K562 (cell line): ENCODE measurements at regions not wholly inside any gene's neighbourhood (a gene's known extent, or its start where the extent isn't known, plus 50 kb on each side); places are given as distances from the start of the nearest gene placed in this dataset.

Experiments used
- TCF7 ChIP-seq: sonication (generic); IDR thresholded peaks from 2 replicates; pipeline ENCODE4 v1.6.1; 2016; ENCODE audit warnings: antibody characterized with exemption, borderline replicate concordance
- TF ChIP-seq, protein P1 (sequence below): sonication (generic); formaldehyde crosslinking; IDR thresholded peaks from 2 replicates; pipeline ENCODE4 v1.9.0; 2022; ENCODE audit warnings: mild to moderate bottlenecking, missing genetic modification reagents
- TF ChIP-seq, protein P2 (sequence below): sonication (generic); formaldehyde crosslinking; IDR thresholded peaks from 2 replicates; pipeline ENCODE4 v1.8.0; 2023; ENCODE audit warnings: missing genetic modification reagents, mild to moderate bottlenecking, borderline replicate concordance
- TF ChIP-seq, protein P3 (sequence below): sonication (generic); formaldehyde crosslinking; IDR thresholded peaks from 2 replicates; pipeline ENCODE4 v1.8.1; 2022; ENCODE audit warnings: missing genetic modification reagents

DNA sequence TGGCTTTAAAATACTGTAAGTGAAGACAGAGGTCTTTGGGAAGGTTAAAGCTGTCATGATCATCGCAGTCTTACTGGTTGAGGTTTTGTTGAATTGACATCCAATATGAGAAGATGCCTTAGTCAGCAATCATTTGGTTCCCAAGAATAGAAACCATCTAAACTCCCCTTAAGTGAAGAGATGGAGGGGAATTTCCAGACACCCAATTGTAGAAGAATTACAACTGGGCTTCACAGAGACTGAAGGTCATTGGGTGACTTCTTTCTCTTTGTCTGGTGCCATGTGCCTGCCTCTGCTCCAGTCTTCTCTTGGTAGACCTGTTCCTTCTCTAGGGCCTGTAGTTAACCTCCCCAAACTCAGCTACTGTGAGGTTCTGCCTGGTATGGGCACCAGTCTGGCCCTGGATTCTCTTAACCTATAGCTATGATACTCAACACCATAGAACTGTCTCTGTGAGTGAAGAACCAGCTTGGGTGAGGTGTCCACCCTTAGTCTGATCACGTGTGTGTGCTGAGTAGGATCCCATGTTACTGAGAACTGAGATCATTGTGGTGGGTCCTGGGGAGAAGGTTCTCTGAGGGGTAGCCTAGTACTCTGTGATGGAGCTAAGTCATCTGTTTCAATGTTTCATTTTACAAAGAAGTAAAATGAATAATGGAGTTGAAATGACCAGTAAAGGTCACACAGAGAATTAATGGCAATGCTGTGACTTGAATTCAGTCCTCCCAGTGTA is 182.5 kb downstream of the CSNK2A3 start:
- no peak for TF ChIP-seq TCF7
- TF ChIP-seq, protein P1, sequence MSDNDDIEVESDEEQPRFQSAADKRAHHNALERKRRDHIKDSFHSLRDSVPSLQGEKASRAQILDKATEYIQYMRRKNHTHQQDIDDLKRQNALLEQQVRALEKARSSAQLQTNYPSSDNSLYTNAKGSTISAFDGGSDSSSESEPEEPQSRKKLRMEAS (CRISPR knock-in tag): no peak
- TF ChIP-seq, protein P2, sequence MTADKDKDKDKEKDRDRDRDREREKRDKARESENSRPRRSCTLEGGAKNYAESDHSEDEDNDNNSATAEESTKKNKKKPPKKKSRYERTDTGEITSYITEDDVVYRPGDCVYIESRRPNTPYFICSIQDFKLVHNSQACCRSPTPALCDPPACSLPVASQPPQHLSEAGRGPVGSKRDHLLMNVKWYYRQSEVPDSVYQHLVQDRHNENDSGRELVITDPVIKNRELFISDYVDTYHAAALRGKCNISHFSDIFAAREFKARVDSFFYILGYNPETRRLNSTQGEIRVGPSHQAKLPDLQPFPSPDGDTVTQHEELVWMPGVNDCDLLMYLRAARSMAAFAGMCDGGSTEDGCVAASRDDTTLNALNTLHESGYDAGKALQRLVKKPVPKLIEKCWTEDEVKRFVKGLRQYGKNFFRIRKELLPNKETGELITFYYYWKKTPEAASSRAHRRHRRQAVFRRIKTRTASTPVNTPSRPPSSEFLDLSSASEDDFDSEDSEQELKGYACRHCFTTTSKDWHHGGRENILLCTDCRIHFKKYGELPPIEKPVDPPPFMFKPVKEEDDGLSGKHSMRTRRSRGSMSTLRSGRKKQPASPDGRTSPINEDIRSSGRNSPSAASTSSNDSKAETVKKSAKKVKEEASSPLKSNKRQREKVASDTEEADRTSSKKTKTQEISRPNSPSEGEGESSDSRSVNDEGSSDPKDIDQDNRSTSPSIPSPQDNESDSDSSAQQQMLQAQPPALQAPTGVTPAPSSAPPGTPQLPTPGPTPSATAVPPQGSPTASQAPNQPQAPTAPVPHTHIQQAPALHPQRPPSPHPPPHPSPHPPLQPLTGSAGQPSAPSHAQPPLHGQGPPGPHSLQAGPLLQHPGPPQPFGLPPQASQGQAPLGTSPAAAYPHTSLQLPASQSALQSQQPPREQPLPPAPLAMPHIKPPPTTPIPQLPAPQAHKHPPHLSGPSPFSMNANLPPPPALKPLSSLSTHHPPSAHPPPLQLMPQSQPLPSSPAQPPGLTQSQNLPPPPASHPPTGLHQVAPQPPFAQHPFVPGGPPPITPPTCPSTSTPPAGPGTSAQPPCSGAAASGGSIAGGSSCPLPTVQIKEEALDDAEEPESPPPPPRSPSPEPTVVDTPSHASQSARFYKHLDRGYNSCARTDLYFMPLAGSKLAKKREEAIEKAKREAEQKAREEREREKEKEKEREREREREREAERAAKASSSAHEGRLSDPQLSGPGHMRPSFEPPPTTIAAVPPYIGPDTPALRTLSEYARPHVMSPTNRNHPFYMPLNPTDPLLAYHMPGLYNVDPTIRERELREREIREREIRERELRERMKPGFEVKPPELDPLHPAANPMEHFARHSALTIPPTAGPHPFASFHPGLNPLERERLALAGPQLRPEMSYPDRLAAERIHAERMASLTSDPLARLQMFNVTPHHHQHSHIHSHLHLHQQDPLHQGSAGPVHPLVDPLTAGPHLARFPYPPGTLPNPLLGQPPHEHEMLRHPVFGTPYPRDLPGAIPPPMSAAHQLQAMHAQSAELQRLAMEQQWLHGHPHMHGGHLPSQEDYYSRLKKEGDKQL (CRISPR knock-in tag): no peak
- TF ChIP-seq, protein P3, sequence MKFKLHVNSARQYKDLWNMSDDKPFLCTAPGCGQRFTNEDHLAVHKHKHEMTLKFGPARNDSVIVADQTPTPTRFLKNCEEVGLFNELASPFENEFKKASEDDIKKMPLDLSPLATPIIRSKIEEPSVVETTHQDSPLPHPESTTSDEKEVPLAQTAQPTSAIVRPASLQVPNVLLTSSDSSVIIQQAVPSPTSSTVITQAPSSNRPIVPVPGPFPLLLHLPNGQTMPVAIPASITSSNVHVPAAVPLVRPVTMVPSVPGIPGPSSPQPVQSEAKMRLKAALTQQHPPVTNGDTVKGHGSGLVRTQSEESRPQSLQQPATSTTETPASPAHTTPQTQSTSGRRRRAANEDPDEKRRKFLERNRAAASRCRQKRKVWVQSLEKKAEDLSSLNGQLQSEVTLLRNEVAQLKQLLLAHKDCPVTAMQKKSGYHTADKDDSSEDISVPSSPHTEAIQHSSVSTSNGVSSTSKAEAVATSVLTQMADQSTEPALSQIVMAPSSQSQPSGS (CRISPR knock-in tag): no peak
